ACC112 (cell line): ENCODE measurements at regions not wholly inside any gene's neighbourhood (a gene's known extent, or its start where the extent isn't known, plus 50 kb on each side); places are given as distances from the start of the nearest gene placed in this dataset.
"Not testable (repeated sequence)": the region's sequence is repeated elsewhere in the genome, so short reads cannot be mapped to it uniquely, and the experiment has no call there.

Experiments
- H2AFZ ChIP-seq: fragments of 200-600 bp; sonication (generic); one replicate; pipeline ENCODE4 v1.6.0; 2017; ENCODE audit warnings: antibody characterized with exemption, low read length; ENCODE audit not compliant: unreplicated experiment
- H3K27ac ChIP-seq: fragments of 200-600 bp; sonication (generic); 2 replicates; pipeline ENCODE4 v1.5.1; 2014; ENCODE audit warnings: low read depth, mild to moderate bottlenecking, antibody characterized with exemption, low read length, moderate library complexity
- H3K27me3 ChIP-seq: fragments of 200-600 bp; sonication (generic); 2 replicates; pipeline ENCODE4 v1.6.1; 2014; ENCODE audit warnings: mild to moderate bottlenecking, antibody characterized with exemption, low read length, moderate library complexity, mixed read lengths; ENCODE audit not compliant: insufficient read depth
- H3K36me3 ChIP-seq: fragments of 200-600 bp; sonication (generic); 2 replicates; pipeline ENCODE4 v1.6.1; 2016; ENCODE audit warnings: mild to moderate bottlenecking, antibody characterized with exemption, low read length, moderate library complexity, mixed read lengths; ENCODE audit not compliant: insufficient read depth
- H3K4me1 ChIP-seq: fragments of 200-600 bp; sonication (generic); one replicate; pipeline ENCODE4 v1.6.1; 2016; ENCODE audit warnings: low read length, mixed read lengths; ENCODE audit not compliant: insufficient read depth, unreplicated experiment, control insufficient read depth
- H3K4me3 ChIP-seq: fragments of 200-600 bp; sonication (generic); 2 replicates; pipeline ENCODE4 v1.5.1; 2014; ENCODE audit warnings: mild to moderate bottlenecking, low read depth, low read length
- H3K79me2 ChIP-seq: fragments of 200-600 bp; sonication (generic); one replicate; pipeline ENCODE4 v1.6.0; 2016; ENCODE audit warnings: low read length; ENCODE audit not compliant: control insufficient read depth, unreplicated experiment, insufficient read depth

GRCh38 chr3:75380276-75380771 lies 283.8 kb upstream of the FRG2C start:
- Histone ChIP-seq H3K79me2 (no peaks in the 10 kb centered on the region), H3K27ac (no peak overlapping the region), H3K27me3 (no peaks in the 10 kb centered on the region), H2AFZ (no peak overlapping the region), H3K4me1 (no peaks in the 10 kb centered on the region), H3K36me3 (no peaks in the 10 kb centered on the region), H3K4me3 (no peak overlapping the region)

GRCh38 chr3:75384016-75384415 lies 280.1 kb upstream of the FRG2C start:
- not testable (repeated sequence) for H3K27ac ChIP-seq

GRCh38 chr3:75388486-75389124 lies 275.5 kb upstream of the FRG2C start:
- peak overlapping the region; percentile 25 for H2AFZ ChIP-seq
- not testable (repeated sequence) for H3K27ac ChIP-seq, H3K27me3 ChIP-seq, H3K4me3 ChIP-seq, H3K4me1 ChIP-seq, H3K79me2 ChIP-seq, H3K36me3 ChIP-seq

More at GRCh38 chr3:75384016-75384415, 280.1 kb upstream of the FRG2C start:
- H3K79me2 ChIP-seq, H3K27me3 ChIP-seq, H3K36me3 ChIP-seq, H3K4me3 ChIP-seq, H2AFZ ChIP-seq, H3K4me1 ChIP-seq: not testable (repeated sequence)

GRCh38 chr3:75393288-75393694 lies 270.8 kb upstream of the FRG2C start:
- H3K4me1 ChIP-seq, H3K4me3 ChIP-seq, H2AFZ ChIP-seq, H3K27me3 ChIP-seq, H3K79me2 ChIP-seq, H3K36me3 ChIP-seq, H3K27ac ChIP-seq: not testable (repeated sequence)

GRCh38 chr3:75394102-75394501 lies 270.0 kb upstream of the FRG2C start:
- not testable (repeated sequence) for H3K79me2 ChIP-seq, H3K27me3 ChIP-seq, H3K4me1 ChIP-seq, H3K27ac ChIP-seq, H3K4me3 ChIP-seq, H3K36me3 ChIP-seq, H2AFZ ChIP-seq

GRCh38 chr3:75394562-75395360 lies 269.4 kb upstream of the FRG2C start:
- H3K79me2 ChIP-seq, H3K36me3 ChIP-seq, H3K4me1 ChIP-seq, H3K27me3 ChIP-seq, H2AFZ ChIP-seq, H3K27ac ChIP-seq, H3K4me3 ChIP-seq: not testable (repeated sequence)

- H3K79me2 ChIP-seq: no peaks in the 10 kb centered on the region
- peak overlapping the region; percentile 51; the same call in 1 of the 2 replicates for H3K4me3 ChIP-seq
- H3K36me3 ChIP-seq: no peaks in the 10 kb centered on the region
- H3K27ac ChIP-seq: no peak overlapping the region
- no peaks in the 10 kb centered on the region for H3K4me1 ChIP-seq
- no peaks in the 10 kb centered on the region for H3K27me3 ChIP-seq
- no peak overlapping the region for H2AFZ ChIP-seq
Observed at GRCh38 chr3:75395580-75396315, 268.4 kb upstream of the FRG2C start.

- no peaks in the 10 kb centered on the region for H3K79me2 ChIP-seq
- no peaks in the 10 kb centered on the region for H3K27me3 ChIP-seq
- no peak overlapping the region for H3K27ac ChIP-seq
- H2AFZ ChIP-seq: no peak overlapping the region
- H3K4me1 ChIP-seq: no peaks in the 10 kb centered on the region
- H3K36me3 ChIP-seq: no peaks in the 10 kb centered on the region
- H3K4me3 ChIP-seq: peak overlapping the region; percentile 51; the same call in 1 of the 2 replicates
Observed at GRCh38 chr3:75396316-75396802, 267.8 kb upstream of the FRG2C start.

- H3K27me3 ChIP-seq, H3K4me1 ChIP-seq, H3K4me3 ChIP-seq, H3K79me2 ChIP-seq, H3K27ac ChIP-seq, H3K36me3 ChIP-seq, H2AFZ ChIP-seq: not testable (repeated sequence)
Observed at GRCh38 chr3:75397486-75397885, 266.6 kb upstream of the FRG2C start.

- not testable (repeated sequence) for H3K27ac ChIP-seq, H3K4me1 ChIP-seq, H2AFZ ChIP-seq, H3K79me2 ChIP-seq, H3K27me3 ChIP-seq, H3K4me3 ChIP-seq, H3K36me3 ChIP-seq
Observed at GRCh38 chr3:75422101-75422945, 241.8 kb upstream of the FRG2C start.
